SHP77 (cell line): ENCODE measurements at regions not wholly inside any gene's neighbourhood (a gene's known extent, or its start where the extent isn't known, plus 50 kb on each side); places are given as distances from the start of the nearest gene placed in this dataset.
"Not testable (repeated sequence)": the region's sequence is repeated elsewhere in the genome, so short reads cannot be mapped to it uniquely, and the experiment has no call there.

ENCODE experiments used
- DNase-seq, 2 experiments: peaks; one replicate each; lab custom pipeline; 2025; lab: John Stamatoyannopoulos, UW

DNA sequence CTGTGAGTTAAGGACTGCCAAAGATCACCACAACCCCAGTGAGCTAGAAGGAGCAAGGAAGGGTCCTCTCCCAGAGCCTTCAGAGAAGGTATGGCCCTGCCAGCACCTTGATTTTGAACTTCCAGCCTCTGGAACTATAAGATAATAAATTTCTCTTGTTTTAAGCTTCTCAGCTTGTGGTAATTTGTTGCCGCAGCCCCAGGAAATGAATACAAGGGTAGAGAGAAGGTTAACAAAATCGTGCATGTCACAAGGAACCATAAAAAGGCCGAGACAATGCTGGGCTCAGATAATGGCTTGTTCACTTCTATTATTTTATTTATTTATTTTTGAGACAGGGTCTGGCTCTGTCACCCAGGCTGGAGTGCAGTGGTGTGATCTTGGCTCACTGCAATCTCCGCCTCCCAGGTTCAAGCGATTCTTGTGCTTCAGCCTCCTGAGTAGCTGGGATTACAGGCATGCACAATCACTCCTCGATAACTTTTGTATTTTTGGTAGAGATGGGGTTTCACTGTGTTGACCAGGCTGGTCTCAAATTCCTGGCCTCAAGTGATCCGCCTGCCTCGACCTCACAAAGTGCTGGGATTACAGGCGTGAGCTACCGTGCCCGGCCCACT, 71.5 kb downstream of the WSB1 start:
- not testable (repeated sequence) for DNase-seq

GRCh38 chr17:27366437-27366836, 72.5 kb downstream of the WSB1 start:
- DNase-seq, result no peak

DNA sequence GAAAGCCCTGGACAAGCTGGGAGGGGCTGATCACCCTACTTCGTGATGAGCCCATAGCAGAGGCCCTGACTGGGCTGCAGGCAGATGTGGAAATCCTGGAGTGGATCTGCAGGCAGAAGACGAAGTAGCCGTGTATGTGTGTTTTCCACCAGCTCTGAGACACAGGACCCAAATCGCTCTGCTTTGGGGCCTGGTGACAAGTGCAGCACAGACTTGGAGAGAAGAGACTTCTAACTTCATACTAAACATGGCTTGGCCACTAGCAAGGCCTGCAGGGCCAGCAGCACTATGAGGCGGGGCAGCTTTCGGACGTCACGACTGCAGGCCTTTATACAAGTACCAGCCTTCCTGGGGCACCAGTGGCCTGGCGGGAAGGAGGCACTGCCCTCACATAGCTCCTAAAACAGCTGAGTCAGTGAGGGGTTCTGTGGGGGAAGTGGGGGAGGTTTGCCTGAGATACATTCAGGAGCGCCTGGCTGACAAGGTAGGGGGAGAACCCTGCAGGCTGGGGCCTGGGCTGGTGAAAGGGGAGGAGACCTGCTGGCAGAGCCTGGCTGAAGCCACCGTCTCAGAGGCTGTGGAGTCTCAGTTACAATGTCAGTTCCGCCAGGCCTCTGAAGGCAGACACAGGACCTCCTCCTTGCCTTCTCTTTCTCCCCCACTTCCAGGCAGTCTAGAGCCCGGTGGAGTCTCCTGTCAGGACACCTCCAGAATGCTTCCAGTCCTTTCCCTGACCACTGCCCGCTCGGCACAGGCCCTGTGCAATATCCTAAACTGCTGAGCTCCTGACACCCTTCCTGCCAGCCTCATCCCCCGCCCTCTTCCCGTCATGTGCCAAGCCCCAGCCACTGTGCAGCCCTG, 73.4 kb downstream of the WSB1 start:
- DNase-seq, result no peak

GRCh38 chr17:27368151-27368795, 74.4 kb downstream of the WSB1 start:
- DNase-seq, result no peak

DNA sequence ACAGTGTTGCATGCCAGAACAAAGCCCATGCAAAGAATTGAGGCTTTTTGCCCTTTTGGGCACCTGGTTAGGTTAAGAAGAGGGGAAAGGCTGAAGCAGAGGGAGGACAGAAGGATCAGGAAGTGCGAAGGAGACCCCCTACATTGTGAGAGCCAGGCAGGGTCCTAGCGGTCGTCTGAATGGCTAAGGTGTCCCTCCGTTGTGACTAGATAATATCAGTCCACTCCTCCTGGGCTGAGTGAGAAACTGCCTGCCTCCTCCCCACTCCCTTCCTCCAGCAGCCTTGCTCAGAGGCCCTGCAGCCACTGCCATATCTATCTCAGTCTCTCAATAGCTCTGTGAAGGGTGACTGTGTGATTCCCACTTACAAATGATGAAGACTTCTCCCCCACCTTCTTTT, 75.1 kb downstream of the WSB1 start:
- no peak for DNase-seq

DNA sequence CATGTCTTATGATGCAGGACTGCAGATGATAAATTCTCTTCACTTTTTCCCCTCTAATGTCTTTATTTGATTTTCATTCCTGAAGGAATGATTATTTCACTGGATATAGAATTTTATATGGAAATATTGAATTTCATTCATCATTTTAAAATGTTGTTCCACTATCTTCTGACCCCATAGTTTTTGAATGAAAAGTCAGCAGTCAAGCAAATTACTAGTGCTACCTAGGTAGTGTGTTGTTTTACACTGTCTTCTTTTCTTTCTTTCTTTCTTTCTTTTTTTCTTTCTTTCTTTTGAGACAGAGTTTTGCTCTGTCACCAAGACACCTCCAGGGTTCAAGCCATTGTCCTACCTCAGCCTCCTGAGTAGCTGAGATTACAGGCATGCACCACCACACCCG, 76.9 kb downstream of the WSB1 start:
- no peak for DNase-seq

- DNase-seq, result not testable (repeated sequence)
These were observed 79.8 kb downstream of the WSB1 start for GRCh38 chr17:27373695-27374094.

- DNase-seq, result no peak
These were observed 79.4 kb upstream of the KSR1 start for GRCh38 chr17:27376637-27377547.

DNA sequence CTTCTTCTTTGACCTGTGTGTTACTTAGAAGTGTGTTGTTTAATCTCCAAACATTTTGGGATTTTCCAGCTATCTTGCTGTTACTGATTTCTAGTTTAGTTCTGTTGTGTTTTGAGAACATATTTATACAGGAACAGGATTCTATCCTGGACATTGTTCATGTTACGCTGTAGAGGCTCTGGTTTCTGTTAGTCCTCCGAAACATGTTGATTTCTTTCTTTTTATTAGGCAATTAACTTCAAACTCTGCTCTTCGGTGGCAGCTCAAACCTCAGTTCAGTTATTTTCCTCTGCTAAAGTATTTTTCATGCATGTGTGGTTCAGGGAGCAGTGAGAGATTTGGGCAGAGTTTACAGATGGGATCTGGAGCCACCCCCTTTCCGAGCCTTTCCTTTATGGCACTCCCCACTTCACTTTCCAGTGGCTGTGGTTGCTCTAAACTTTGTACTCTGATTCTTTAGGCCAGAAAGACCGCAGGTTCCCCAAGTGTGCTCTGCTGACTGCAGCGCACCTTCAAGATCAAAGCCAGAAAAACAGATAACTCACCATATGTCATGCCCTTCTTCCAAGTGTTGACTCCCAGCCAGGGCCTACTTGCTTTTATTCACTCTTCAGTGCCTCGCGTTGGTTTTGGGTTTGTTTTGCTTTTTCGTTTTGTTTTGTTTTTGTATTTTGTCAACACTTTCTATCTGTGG, 77.6 kb upstream of the KSR1 start:
- no peak for DNase-seq

- peak; percentile 32 to 55 for DNase-seq
These were observed 76.2 kb upstream of the KSR1 start for GRCh38 chr17:27379888-27380533.

GRCh38 chr17:27380551-27380950, 75.7 kb upstream of the KSR1 start:
- no peak for DNase-seq

- peak; percentile 77 to 81 for DNase-seq
These were observed 75.2 kb upstream of the KSR1 start for GRCh38 chr17:27381007-27381501.

DNA sequence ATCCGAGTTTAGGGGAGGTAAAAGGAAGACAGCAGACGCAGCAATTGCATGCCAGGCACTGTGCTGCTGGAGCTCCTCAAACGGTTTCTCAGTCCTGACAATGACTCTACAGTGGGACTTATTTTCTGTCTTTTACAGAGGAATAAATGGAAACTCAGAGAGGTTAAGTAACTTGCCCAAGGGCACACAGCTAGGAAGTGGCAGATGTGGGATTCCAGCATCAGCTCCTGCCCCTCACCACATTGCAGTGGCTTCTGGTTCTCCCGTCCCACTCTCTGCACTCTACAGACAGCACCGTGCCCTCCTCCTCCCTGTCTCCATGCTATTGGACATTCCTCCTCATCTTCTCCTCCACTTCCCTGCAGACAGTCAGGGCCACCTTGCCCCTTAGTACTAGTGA, 74.2 kb upstream of the KSR1 start:
- no peak for DNase-seq

DNA sequence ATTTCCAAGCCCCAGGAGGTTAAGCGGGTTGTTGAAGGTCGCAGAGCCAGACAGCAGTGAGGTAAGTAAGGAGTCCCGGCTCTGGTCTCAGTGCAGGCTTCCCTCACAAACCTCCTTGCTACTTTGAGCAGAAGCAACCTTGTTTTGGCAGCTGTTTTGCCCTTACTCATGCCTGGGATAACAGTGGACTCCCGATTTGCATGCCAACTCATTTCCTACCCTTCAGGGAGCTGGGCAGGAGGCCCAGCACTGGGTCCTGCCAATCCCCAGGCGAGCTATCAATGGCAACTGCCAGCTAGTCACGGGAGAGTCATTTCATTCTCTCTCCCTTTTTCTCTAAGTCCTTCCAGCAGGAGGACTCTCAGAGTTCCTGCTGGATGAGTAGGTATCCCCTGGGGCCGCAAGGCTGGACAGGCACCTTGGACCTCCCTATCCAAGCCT, 72.0 kb upstream of the KSR1 start:
- DNase-seq, result no peak

- DNase-seq, result no peak
These were observed 71.5 kb upstream of the KSR1 start for GRCh38 chr17:27384726-27385125.

DNA sequence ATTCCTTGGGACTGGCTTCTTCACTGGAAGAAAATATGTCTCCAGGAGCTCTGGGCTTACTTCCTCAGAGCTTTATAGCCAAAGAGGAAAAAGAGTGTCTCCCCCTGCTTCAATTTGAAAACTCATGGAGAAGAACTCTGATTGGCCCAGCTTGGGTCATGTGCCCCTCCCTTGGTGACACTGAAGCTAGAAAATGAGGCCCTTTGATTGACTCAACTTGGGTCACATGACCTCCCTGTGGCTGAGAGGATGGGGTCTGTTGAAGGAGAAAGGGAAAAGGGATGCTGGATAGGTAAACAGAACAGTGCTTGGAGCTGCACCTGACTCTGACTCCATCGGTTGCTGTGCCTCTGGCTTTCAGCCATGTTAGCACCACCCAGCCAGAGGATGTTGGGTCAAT, 70.6 kb upstream of the KSR1 start:
- no peak for DNase-seq

- no peak for DNase-seq
These were observed 69.8 kb upstream of the KSR1 start for GRCh38 chr17:27386206-27387075.

- DNase-seq, result no peak
These were observed 66.6 kb upstream of the KSR1 start for GRCh38 chr17:27389542-27390140.

GRCh38 chr17:27390540-27390939, 65.7 kb upstream of the KSR1 start:
- DNase-seq, result no peak
